Liver (tissue), 3 donors: ENCODE measurements at regions not wholly inside any gene's neighbourhood (a gene's known extent, or its start where the extent isn't known, plus 50 kb on each side); places are given as distances from the start of the nearest gene placed in this dataset.

Source experiments
- EGR1 ChIP-seq, 2 donors: IDR thresholded peaks; 2 replicates each; pipeline ENCODE4 v1.6.1; 2016 to 2018; ENCODE audit warnings: antibody characterized with exemption in 2 of 2, low read depth in 2 of 2
- GABPA ChIP-seq, 2 donors: IDR thresholded peaks in 1 of 2; conservative IDR thresholded peaks in 1 of 2; 2 replicates each; pipeline ENCODE4 v1.6.1; 2016; ENCODE audit warnings: antibody characterized with exemption in 2 of 2, mild to moderate bottlenecking in 1 of 2, moderate library complexity in 1 of 2
- HNF4G ChIP-seq: IDR thresholded peaks from 2 replicates; pipeline ENCODE4 v1.6.1; 2016; ENCODE audit warnings: antibody characterized with exemption
- JUND ChIP-seq, 2 donors: IDR thresholded peaks; 2 replicates each; pipeline ENCODE4 v1.6.1; 2016; ENCODE audit warnings: antibody characterized with exemption in 2 of 2
- NR2F2 ChIP-seq: IDR thresholded peaks from 2 replicates; pipeline ENCODE4 v1.6.1; 2016; ENCODE audit warnings: antibody characterized with exemption
- RAD21 ChIP-seq, 2 donors: IDR thresholded peaks; 2 replicates each; pipeline ENCODE4 v1.6.1; 2016; ENCODE audit warnings: antibody characterized with exemption in 2 of 2, mild to moderate bottlenecking in 2 of 2
- REST ChIP-seq: IDR thresholded peaks from 2 replicates; pipeline ENCODE4 v1.6.1; 2016; ENCODE audit warnings: antibody characterized with exemption, mild to moderate bottlenecking
- RXRA ChIP-seq, 2 donors: IDR thresholded peaks; 2 replicates each; pipeline ENCODE4 v1.6.1; 2017 to 2018; ENCODE audit warnings: antibody characterized with exemption in 2 of 2, mild to moderate bottlenecking in 1 of 2
- SP1 ChIP-seq: IDR thresholded peaks from 2 replicates; pipeline ENCODE4 v1.6.1; 2018; ENCODE audit warnings: antibody characterized with exemption, mild to moderate bottlenecking
- TAF1 ChIP-seq: conservative IDR thresholded peaks from 2 replicates; pipeline ENCODE4 v1.6.1; 2016; ENCODE audit warnings: antibody characterized with exemption, mild to moderate bottlenecking
- YY1 ChIP-seq: IDR thresholded peaks from 2 replicates; pipeline ENCODE4 v1.6.1; 2016; ENCODE audit warnings: antibody characterized with exemption, mild to moderate bottlenecking
- TF ChIP-seq, protein P1 (sequence below): fragments of 150-350 bp; IDR thresholded peaks from 2 replicates; pipeline ENCODE4 v1.5.1; 2017; ENCODE audit warnings: improper control_type of control experiment, low read depth, low read length; ENCODE audit not compliant: missing input control
- TF ChIP-seq, protein P2 (sequence below): IDR thresholded peaks from 2 replicates; pipeline ENCODE4 v1.6.1; 2016; ENCODE audit warnings: antibody characterized with exemption
- TF ChIP-seq, protein P3 (sequence below): IDR thresholded peaks from 2 replicates; pipeline ENCODE4 v1.6.1; 2016; ENCODE audit warnings: antibody characterized with exemption
- donor health status: healthy.
- donor health status: healthy.

- TF ChIP-seq, protein P1, sequence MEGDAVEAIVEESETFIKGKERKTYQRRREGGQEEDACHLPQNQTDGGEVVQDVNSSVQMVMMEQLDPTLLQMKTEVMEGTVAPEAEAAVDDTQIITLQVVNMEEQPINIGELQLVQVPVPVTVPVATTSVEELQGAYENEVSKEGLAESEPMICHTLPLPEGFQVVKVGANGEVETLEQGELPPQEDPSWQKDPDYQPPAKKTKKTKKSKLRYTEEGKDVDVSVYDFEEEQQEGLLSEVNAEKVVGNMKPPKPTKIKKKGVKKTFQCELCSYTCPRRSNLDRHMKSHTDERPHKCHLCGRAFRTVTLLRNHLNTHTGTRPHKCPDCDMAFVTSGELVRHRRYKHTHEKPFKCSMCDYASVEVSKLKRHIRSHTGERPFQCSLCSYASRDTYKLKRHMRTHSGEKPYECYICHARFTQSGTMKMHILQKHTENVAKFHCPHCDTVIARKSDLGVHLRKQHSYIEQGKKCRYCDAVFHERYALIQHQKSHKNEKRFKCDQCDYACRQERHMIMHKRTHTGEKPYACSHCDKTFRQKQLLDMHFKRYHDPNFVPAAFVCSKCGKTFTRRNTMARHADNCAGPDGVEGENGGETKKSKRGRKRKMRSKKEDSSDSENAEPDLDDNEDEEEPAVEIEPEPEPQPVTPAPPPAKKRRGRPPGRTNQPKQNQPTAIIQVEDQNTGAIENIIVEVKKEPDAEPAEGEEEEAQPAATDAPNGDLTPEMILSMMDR = no peak
- TF ChIP-seq RAD21 (IDR thresholded peaks at IDR 0.05) (peak in 1 of 2 donors; percentile 24), NR2F2 (peak; percentile 91), JUND (IDR thresholded peaks at IDR 0.05) (no peak), YY1 (no peak), REST (no peak), HNF4G (no peak), TAF1 (no peak), SP1 (no peak), RXRA (IDR thresholded peaks at IDR 0.05) (peak in 1 of 2 donors; percentile 5), EGR1 (IDR thresholded peaks at IDR 0.05; ENCODE audit: low read depth in 2 of 2) (no peak), GABPA (IDR thresholded peaks at IDR 0.05 in 1 of 2, conservative IDR thresholded peaks at IDR 0.05 in 1 of 2) (no peak)
- TF ChIP-seq, protein P2, sequence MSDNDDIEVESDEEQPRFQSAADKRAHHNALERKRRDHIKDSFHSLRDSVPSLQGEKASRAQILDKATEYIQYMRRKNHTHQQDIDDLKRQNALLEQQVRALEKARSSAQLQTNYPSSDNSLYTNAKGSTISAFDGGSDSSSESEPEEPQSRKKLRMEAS = no peak
- TF ChIP-seq, protein P3, sequence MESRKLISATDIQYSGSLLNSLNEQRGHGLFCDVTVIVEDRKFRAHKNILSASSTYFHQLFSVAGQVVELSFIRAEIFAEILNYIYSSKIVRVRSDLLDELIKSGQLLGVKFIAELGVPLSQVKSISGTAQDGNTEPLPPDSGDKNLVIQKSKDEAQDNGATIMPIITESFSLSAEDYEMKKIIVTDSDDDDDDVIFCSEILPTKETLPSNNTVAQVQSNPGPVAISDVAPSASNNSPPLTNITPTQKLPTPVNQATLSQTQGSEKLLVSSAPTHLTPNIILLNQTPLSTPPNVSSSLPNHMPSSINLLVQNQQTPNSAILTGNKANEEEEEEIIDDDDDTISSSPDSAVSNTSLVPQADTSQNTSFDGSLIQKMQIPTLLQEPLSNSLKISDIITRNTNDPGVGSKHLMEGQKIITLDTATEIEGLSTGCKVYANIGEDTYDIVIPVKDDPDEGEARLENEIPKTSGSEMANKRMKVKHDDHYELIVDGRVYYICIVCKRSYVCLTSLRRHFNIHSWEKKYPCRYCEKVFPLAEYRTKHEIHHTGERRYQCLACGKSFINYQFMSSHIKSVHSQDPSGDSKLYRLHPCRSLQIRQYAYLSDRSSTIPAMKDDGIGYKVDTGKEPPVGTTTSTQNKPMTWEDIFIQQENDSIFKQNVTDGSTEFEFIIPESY = no peak
These were observed 117.8 kb downstream of the FAM76B start for GRCh38 chr11:95671768-95672167.
